Pons (tissue), 1 donor: ENCODE measurements at regions not wholly inside any gene's neighbourhood (a gene's known extent, or its start where the extent isn't known, plus 50 kb on each side); places are given as distances from the start of the nearest gene placed in this dataset.

Experiments used
- DNase-seq: peaks from one replicate; pipeline ENCODE4 v3.0.0-alpha.2; 2016; ENCODE audit warnings: low spot score

GRCh38 chr9:93730217-93730616, 153.8 kb downstream of the PHF2 start:
- no peak for DNase-seq
